Smooth muscle cell (in vitro differentiated cells): ENCODE measurements at regions not wholly inside any gene's neighbourhood (a gene's known extent, or its start where the extent isn't known, plus 50 kb on each side); places are given as distances from the start of the nearest gene placed in this dataset.

ENCODE experiments used
- DNase-seq: peaks from one replicate; lab custom pipeline; 2025; ENCODE audit not compliant: unreplicated experiment; lab: John Stamatoyannopoulos, UW
- H2AFZ ChIP-seq: fragments of 200-600 bp; sonication (generic); 2 replicates; pipeline ENCODE4 v1.6.0; 2016; ENCODE audit warnings: antibody characterized with exemption, low read depth, mild to moderate bottlenecking
- H3F3A ChIP-seq: fragments of 200-600 bp; sonication (generic); 2 replicates; pipeline ENCODE4 v1.6.0; 2017; ENCODE audit warnings: antibody characterized with exemption, low read depth
- H3K27ac ChIP-seq: fragments of 200-600 bp; sonication (generic); 2 replicates; pipeline ENCODE4 v1.5.1; 2016; ENCODE audit warnings: low read depth, mild to moderate bottlenecking
- H3K27me3 ChIP-seq: fragments of 200-600 bp; sonication (generic); 2 replicates; pipeline ENCODE4 v1.6.1; 2016; ENCODE audit warnings: low read depth, mild to moderate bottlenecking
- H3K36me3 ChIP-seq: fragments of 200-600 bp; sonication (generic); 2 replicates; pipeline ENCODE4 v1.5.1; 2016; ENCODE audit warnings: low read depth
- H3K4me1 ChIP-seq: fragments of 200-600 bp; sonication (generic); 2 replicates; pipeline ENCODE4 v1.5.1; 2016; ENCODE audit warnings: low read depth
- H3K4me2 ChIP-seq: fragments of 200-600 bp; sonication (generic); 2 replicates; pipeline ENCODE4 v1.6.0; 2016; ENCODE audit warnings: mild to moderate bottlenecking
- H3K4me3 ChIP-seq: fragments of 200-600 bp; sonication (generic); 2 replicates; pipeline ENCODE4 v1.5.1; 2016; ENCODE audit warnings: mild to moderate bottlenecking
- H3K79me2 ChIP-seq: fragments of 200-600 bp; sonication (generic); 2 replicates; pipeline ENCODE4 v1.6.0; 2016; ENCODE audit warnings: low read depth, mild to moderate bottlenecking
- H3K9ac ChIP-seq: fragments of 200-600 bp; sonication (generic); 2 replicates; pipeline ENCODE4 v1.6.0; 2016; ENCODE audit warnings: low read depth
- H3K9me3 ChIP-seq: fragments of 200-600 bp; sonication (generic); replicated peaks from 2 replicates; pipeline ENCODE4 v1.5.1; 2016; ENCODE audit warnings: low read depth
- H4K20me1 ChIP-seq: fragments of 200-600 bp; sonication (generic); 2 replicates; pipeline ENCODE4 v1.6.0; 2016; ENCODE audit warnings: low read depth
- WGBS: methylation state at CpG from one replicate; pipeline ENCODE4 v1.1.7; 2016; ENCODE audit warnings: low lambda C conversion rate; 5-methylcytosine and 5-hydroxymethylcytosine counted together
- TF ChIP-seq, protein P1 (sequence below): fragments of 200-600 bp; sonication (generic); IDR thresholded peaks from 2 replicates; pipeline ENCODE4 v1.5.1; 2017; ENCODE audit warnings: borderline replicate concordance, mild to moderate bottlenecking, antibody characterized with exemption; ENCODE audit not compliant: insufficient read depth, poor library complexity, severe bottlenecking

DNA sequence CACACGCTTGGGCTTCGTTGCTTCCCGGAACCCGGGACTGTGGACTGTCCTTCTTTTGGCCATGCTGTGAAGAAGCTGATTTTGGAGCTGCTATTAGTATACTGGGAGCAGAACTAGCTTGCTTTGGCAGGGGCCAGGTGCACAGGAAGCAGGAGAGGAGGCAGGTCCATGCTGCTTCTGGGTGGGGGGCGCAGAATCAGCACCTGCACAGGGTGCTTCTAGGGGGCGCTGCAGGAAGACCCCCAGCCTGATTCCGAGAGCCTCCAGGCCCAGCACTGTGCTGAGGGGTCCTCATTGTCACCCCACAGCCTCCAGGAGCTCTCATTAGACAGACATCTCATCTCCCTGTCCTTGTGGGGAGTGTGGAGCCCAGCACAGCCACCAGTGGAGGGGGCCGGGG, 252.6 kb upstream of the IRX4 start:
- no peak overlapping the region for H3K4me3 ChIP-seq
- no peaks in the 10 kb centered on the region for H3K27me3 ChIP-seq
- H3K9me3 ChIP-seq = no peaks in the 10 kb centered on the region
- no peak for DNase-seq
- H3K4me2 ChIP-seq = peak overlapping the region; percentile 26
- no peaks in the 10 kb centered on the region for H3K4me1 ChIP-seq
- no peaks in the 10 kb centered on the region for H3K79me2 ChIP-seq
- no peaks in the 10 kb centered on the region for H4K20me1 ChIP-seq
- no peaks in the 10 kb centered on the region for H3F3A ChIP-seq
- 84% methylated on average over 8 of the region's 8 CpGs for WGBS
- H3K9ac ChIP-seq = no peak overlapping the region
- H2AFZ ChIP-seq = no peak overlapping the region
- no peak overlapping the region for H3K27ac ChIP-seq
- H3K36me3 ChIP-seq = no peaks in the 10 kb centered on the region
- TF ChIP-seq, protein P1, sequence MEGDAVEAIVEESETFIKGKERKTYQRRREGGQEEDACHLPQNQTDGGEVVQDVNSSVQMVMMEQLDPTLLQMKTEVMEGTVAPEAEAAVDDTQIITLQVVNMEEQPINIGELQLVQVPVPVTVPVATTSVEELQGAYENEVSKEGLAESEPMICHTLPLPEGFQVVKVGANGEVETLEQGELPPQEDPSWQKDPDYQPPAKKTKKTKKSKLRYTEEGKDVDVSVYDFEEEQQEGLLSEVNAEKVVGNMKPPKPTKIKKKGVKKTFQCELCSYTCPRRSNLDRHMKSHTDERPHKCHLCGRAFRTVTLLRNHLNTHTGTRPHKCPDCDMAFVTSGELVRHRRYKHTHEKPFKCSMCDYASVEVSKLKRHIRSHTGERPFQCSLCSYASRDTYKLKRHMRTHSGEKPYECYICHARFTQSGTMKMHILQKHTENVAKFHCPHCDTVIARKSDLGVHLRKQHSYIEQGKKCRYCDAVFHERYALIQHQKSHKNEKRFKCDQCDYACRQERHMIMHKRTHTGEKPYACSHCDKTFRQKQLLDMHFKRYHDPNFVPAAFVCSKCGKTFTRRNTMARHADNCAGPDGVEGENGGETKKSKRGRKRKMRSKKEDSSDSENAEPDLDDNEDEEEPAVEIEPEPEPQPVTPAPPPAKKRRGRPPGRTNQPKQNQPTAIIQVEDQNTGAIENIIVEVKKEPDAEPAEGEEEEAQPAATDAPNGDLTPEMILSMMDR = no peak

DNA sequence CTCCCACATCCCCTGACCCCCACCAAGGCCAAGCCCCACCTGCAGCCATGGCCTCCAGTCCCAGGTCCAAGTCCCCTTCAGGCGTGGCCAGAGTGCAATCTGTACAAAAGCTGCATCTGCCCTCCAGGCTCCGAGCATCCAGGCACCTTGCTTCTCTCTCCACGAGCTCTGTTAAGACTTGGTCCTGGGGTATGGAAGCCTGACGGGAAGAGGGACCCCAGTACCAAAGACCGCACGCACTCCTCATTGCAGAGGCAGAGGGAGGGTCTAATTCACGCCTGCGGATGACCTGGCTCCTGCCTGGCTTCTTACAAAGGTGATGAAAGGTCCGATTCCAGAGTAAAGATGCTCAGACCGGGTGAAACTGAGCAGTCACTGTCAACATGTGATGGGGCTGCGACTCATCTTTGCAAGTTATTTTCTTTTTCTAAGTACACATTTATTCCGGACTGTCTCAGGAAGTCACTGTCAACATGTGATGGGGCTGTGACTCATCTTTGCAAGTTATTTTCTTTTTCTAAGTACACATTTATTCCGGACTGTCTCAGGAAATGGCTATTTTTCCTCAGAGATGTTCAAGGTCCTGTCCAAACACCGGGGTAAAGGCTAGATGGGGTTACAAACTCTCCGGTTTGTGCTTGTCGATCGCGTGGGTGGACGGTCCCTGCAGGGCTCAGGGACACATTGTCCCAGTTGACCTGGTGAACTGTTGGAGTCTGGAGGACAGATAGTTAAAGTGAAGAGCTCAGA, 252.0 kb upstream of the IRX4 start:
- WGBS = 74% methylated on average over 19 of the region's 19 CpGs
- Histone ChIP-seq H3K9me3 (no peaks in the 10 kb centered on the region), H3K9ac (no peak overlapping the region), H3F3A (no peaks in the 10 kb centered on the region), H3K36me3 (no peaks in the 10 kb centered on the region), H3K27ac (no peak overlapping the region), H2AFZ (no peak overlapping the region), H3K79me2 (no peaks in the 10 kb centered on the region), H3K4me2 (peak overlapping the region; percentile 26), H3K4me3 (no peak overlapping the region), H3K4me1 (no peaks in the 10 kb centered on the region), H4K20me1 (no peaks in the 10 kb centered on the region), H3K27me3 (no peaks in the 10 kb centered on the region)
- no peak for DNase-seq
- TF ChIP-seq, protein P1 = no peak

DNA sequence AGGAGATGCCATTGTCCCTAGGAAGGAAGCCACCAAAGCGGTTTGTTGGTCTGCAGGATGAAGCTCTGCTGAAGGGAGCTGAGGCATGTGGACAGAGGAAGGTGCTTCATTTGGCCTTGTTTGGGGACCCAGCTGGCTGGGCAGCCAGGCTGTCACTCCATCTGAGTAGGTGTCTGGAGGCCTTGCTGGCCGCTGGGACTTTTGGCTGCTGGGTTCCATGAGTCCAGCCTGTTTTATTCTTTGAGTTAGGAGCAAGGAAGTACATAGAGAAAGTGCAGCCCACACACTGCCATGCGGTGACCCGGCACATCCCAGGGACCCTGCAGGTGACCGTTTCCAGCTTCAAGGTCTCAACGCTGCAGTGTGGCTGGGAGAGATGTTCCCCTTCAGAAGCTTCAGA, 251.2 kb upstream of the IRX4 start:
- H3K4me1 ChIP-seq = no peaks in the 10 kb centered on the region
- no peak overlapping the region for H2AFZ ChIP-seq
- TF ChIP-seq, protein P1 = no peak
- WGBS = 93% methylated on average over 6 of the region's 6 CpGs
- H3K9ac ChIP-seq = no peak overlapping the region
- no peaks in the 10 kb centered on the region for H3K9me3 ChIP-seq
- H3K27ac ChIP-seq = no peak overlapping the region
- H4K20me1 ChIP-seq = no peaks in the 10 kb centered on the region
- H3K36me3 ChIP-seq = no peaks in the 10 kb centered on the region
- no peak overlapping the region for H3K4me2 ChIP-seq
- no peaks in the 10 kb centered on the region for H3K27me3 ChIP-seq
- no peaks in the 10 kb centered on the region for H3K79me2 ChIP-seq
- DNase-seq = no peak
- no peak overlapping the region for H3K4me3 ChIP-seq
- H3F3A ChIP-seq = no peaks in the 10 kb centered on the region

DNA sequence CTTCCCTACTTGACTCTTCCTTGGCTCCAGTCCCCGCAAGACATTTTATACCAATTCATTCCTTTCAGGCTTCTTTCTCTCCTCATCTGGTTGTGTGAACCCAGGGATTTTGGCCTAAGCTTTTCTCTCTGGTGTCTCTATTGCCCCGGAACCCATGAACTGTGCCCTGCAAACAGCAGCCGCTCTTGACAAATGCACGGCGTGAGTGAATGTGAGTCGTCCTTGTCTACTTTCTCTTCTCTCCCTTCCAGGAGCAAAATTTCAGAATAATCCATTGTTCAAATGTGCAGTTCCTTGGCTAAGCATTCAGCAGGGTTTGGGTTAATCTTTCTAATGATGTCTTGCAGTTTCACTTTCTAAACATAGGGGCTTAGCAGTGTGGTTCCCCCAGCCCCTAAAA, 250.4 kb upstream of the IRX4 start:
- TF ChIP-seq, protein P1 = no peak
- no peaks in the 10 kb centered on the region for H4K20me1 ChIP-seq
- no peak overlapping the region for H2AFZ ChIP-seq
- H3F3A ChIP-seq = no peaks in the 10 kb centered on the region
- no peaks in the 10 kb centered on the region for H3K4me1 ChIP-seq
- H3K27ac ChIP-seq = no peak overlapping the region
- no peaks in the 10 kb centered on the region for H3K9me3 ChIP-seq
- H3K9ac ChIP-seq = no peak overlapping the region
- 49% methylated on average over 6 of the region's 6 CpGs for WGBS
- H3K79me2 ChIP-seq = no peaks in the 10 kb centered on the region
- H3K36me3 ChIP-seq = no peaks in the 10 kb centered on the region
- DNase-seq = no peak
- no peak overlapping the region for H3K4me3 ChIP-seq
- no peaks in the 10 kb centered on the region for H3K27me3 ChIP-seq
- H3K4me2 ChIP-seq = no peak overlapping the region
